ENCODE measurements at regions not wholly inside any gene's neighbourhood (a gene's known extent, or its start where the extent isn't known, plus 50 kb on each side); places are given as distances from the start of the nearest gene placed in this dataset.
A peak's percentile ranks its signal among the peaks of the same experiment; 100 is the strongest.

DNA sequence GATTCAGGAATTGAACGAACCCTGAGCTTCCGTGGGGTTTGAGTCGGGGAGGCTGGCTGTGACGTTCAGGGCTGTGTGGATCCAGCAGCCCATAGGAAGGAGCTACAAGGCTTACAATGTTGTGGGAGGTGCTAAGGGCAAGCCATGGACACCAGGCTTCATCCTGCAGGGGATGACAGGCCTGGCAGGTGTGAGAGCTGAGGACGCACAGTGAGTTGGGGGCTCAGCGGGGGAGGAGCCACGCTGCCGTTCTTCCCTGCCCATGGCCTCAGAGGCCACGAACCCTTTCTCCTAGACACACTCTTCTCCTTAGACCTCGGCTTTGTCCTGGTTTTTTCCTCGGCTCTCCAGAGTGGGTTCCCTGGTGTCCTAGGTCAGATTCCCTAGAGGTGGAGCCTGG, 78.1 kb upstream of the SLC22A11 start:
- WGBS (ENCODE audit: insufficient coverage) = 95% methylated on average over 11 of the region's 11 CpGs
- ChIA-PET CTCF (no interaction called here), POLR2A (no interaction called here)
- ATAC-seq (replicated peaks in 1 of 4) = no peak
- Histone ChIP-seq H3K9me3 (no peaks in the 10 kb centered on the region), H3K4me3 (ENCODE audit: control insufficient read depth in 1 of 2, extremely low read depth in 1 of 2, low read length in 1 of 2) (no peak overlapping the region), H3K27me3 (replicated peaks in 1 of 2; ENCODE audit: control insufficient read depth in 2 of 2, extremely low read depth in 1 of 2, insufficient read depth in 2 of 2, low read length in 1 of 2) (peaks cover 2 to 36% of the 10 kb centered on the region in 2 experiments), H3K36me3 (ENCODE audit: control insufficient read depth in 2 of 2, extremely low read depth in 1 of 2, insufficient read depth in 1 of 2, low read length in 1 of 2) (no peaks in the 10 kb centered on the region), H3K4me1 (ENCODE audit: control insufficient read depth in 1 of 2, extremely low read depth in 1 of 2, insufficient read depth in 2 of 2, low read length in 2 of 2) (no peaks in the 10 kb centered on the region), H3K27ac (ENCODE audit: low read length) (no peak overlapping the region)
- Mint-ChIP-seq H3K4me3 (no peak overlapping the region), H3K27me3 (peaks cover 23 to 33% of the 10 kb centered on the region in 2 donors), H3K4me1 (no peaks in the 10 kb centered on the region), H3K9me3 (no peaks in the 10 kb centered on the region), H3K27ac (no peak overlapping the region), H3K36me3 (no peaks in the 10 kb centered on the region)
- no peak for DNase-seq

DNA sequence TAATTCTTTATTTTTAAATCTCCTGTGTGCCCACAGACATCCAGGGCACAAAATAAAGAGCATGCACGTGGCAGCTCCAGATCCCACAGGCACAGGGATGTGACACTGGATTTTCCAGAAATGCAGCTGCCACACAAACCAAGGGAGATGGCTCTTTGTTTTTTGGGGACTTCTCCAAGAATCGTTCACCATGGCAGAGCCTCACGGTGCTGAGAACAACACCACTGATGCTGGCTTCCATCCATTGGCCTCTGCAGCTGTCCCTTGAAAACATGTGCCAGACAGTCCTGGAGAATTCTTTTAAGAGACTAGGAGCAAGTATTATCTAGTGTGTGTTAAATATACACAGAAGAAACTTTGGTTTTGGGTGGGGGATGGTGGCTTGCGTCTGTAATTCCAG, 73.2 kb upstream of the SLC22A11 start:
- H3K9me3 Mint-ChIP-seq = no peaks in the 10 kb centered on the region
- ATAC-seq (replicated peaks in 1 of 4) (no peak), DNase-seq (no peak)
- Histone ChIP-seq H3K9me3 (no peaks in the 10 kb centered on the region), H3K4me1 (ENCODE audit: control insufficient read depth in 1 of 2, extremely low read depth in 1 of 2, insufficient read depth in 2 of 2, low read length in 2 of 2) (no peaks in the 10 kb centered on the region), H3K4me3 (ENCODE audit: control insufficient read depth in 1 of 2, extremely low read depth in 1 of 2, low read length in 1 of 2) (no peak overlapping the region), H3K27ac (ENCODE audit: low read length) (no peak overlapping the region), H3K27me3 (replicated peaks in 1 of 2; ENCODE audit: control insufficient read depth in 2 of 2, extremely low read depth in 1 of 2, insufficient read depth in 2 of 2, low read length in 1 of 2) (peaks cover under 1 to 44% of the 10 kb centered on the region in 2 experiments), H3K36me3 (ENCODE audit: control insufficient read depth in 2 of 2, extremely low read depth in 1 of 2, insufficient read depth in 1 of 2, low read length in 1 of 2) (no peaks in the 10 kb centered on the region)
- H3K4me1 Mint-ChIP-seq = no peaks in the 10 kb centered on the region
- H3K36me3 Mint-ChIP-seq = no peaks in the 10 kb centered on the region
- no peak overlapping the region for H3K4me3 Mint-ChIP-seq
- H3K27me3 Mint-ChIP-seq = peaks cover 24 to 44% of the 10 kb centered on the region in 2 donors
- ChIA-PET CTCF (interaction anchor here in 1 of 2 donors (0.6 kb wide), 1 partner anchor 61 kb away, joined by 6 read pairs; no protein-coding TSS in a partner anchor), POLR2A (no interaction called here)
- 90% methylated on average over 2 of the region's 4 CpGs for WGBS (ENCODE audit: insufficient coverage)
- no peak overlapping the region for H3K27ac Mint-ChIP-seq

DNA sequence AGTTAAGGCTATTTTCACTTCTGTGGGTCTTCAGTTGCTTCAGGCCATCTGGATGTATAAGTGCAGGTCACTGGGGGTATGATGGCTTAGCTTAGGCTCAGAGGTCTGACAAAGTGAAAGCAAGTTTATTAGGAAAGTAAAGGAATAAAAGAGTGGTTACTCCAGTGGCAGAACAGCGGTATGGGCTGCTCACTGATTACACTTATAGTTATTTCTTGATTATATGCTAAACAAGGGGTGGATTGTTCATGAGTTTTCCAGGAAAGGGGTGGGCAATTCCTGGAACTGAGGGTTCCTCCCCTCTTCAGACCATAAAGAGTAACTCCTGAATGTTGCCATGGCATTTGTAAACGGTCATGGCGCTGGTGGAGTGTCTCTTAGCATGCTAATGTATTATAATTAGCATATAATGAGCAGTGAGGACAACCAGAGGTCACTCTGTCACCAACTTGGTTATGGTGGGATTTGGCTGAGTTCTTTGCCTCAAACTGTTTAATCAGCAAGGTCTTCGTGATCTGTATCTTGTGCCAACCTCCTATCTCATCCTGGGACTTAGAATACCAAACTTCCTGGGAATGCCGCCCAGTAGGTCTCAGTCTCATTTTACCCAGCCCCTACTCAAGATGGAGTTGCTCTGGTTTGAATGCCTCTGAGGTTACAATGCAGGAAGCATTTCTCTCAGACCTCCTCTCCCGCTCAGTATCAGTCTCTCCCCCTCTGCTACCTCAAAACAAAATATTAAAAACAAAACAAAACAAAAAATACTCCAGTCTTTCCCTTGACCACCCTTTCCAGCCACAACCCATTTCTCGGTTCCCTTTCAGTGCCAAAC, 71.3 kb upstream of the SLC22A11 start:
- no peak overlapping the region for H3K27ac ChIP-seq (ENCODE audit: low read length)
- Mint-ChIP-seq H3K4me3 (no peak overlapping the region), H3K4me1 (peaks cover 0 to under 1% (median 0%) of the 10 kb centered on the region in 3 donors), H3K9me3 (no peaks in the 10 kb centered on the region), H3K27ac (no peak overlapping the region), H3K36me3 (no peaks in the 10 kb centered on the region), H3K27me3 (peaks cover 26 to 45% of the 10 kb centered on the region in 2 donors)
- no peaks in the 10 kb centered on the region for H3K4me1 ChIP-seq (ENCODE audit: control insufficient read depth in 1 of 2, extremely low read depth in 1 of 2, insufficient read depth in 2 of 2, low read length in 2 of 2)
- H3K36me3 ChIP-seq (ENCODE audit: control insufficient read depth in 2 of 2, extremely low read depth in 1 of 2, insufficient read depth in 1 of 2, low read length in 1 of 2) = no peaks in the 10 kb centered on the region
- CTCF ChIA-PET = no interaction called here
- ATAC-seq (replicated peaks in 1 of 4) (no peak), DNase-seq (no peak)
- H3K4me3 ChIP-seq (ENCODE audit: control insufficient read depth in 1 of 2, extremely low read depth in 1 of 2, low read length in 1 of 2) = no peak overlapping the region
- H3K27me3 ChIP-seq (replicated peaks in 1 of 2; ENCODE audit: control insufficient read depth in 2 of 2, extremely low read depth in 1 of 2, insufficient read depth in 2 of 2, low read length in 1 of 2) = peaks cover 0 to 43% of the 10 kb centered on the region in 2 experiments
- H3K9me3 ChIP-seq = no peaks in the 10 kb centered on the region
- 79% methylated on average over 3 of the region's 7 CpGs for WGBS (ENCODE audit: insufficient coverage)
- POLR2A ChIA-PET = no interaction called here

DNA sequence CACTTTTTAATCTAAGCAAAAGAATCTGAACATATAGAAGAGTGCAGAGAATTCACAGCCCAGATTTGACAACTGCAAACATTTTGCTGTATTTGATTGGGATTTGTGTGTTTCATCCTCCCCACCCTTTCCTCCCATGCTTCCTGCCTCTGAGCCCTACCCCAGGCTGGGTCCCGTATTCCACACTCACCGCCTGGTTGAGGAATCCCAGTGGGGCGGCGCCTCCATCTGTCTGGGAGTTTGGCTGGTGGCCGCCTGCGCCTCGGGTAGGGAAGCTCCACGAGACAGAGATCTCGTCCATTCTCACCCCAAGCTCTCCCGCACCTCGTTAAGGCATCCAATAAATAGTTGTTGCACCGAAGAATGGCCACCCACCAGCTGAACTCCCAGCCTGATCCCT, 70.7 kb upstream of the SLC22A11 start:
- Mint-ChIP-seq H3K27ac (no peak overlapping the region), H3K36me3 (no peaks in the 10 kb centered on the region), H3K9me3 (no peaks in the 10 kb centered on the region), H3K4me3 (no peak overlapping the region), H3K27me3 (peaks cover 28 to 50% of the 10 kb centered on the region in 2 donors), H3K4me1 (peaks cover 3 to 6% (median 6%) of the 10 kb centered on the region in 3 donors)
- Histone ChIP-seq H3K36me3 (ENCODE audit: control insufficient read depth in 2 of 2, extremely low read depth in 1 of 2, insufficient read depth in 1 of 2, low read length in 1 of 2) (no peaks in the 10 kb centered on the region), H3K27me3 (replicated peaks in 1 of 2; ENCODE audit: control insufficient read depth in 2 of 2, extremely low read depth in 1 of 2, insufficient read depth in 2 of 2, low read length in 1 of 2) (peaks cover 0 to 50% of the 10 kb centered on the region in 2 experiments), H3K9me3 (no peaks in the 10 kb centered on the region), H3K4me1 (ENCODE audit: control insufficient read depth in 1 of 2, extremely low read depth in 1 of 2, insufficient read depth in 2 of 2, low read length in 2 of 2) (peaks cover 0 to 4% of the 10 kb centered on the region in 2 experiments), H3K4me3 (ENCODE audit: control insufficient read depth in 1 of 2, extremely low read depth in 1 of 2, low read length in 1 of 2) (no peak overlapping the region), H3K27ac (ENCODE audit: low read length) (no peak overlapping the region)
- WGBS (ENCODE audit: insufficient coverage) = 89% methylated on average over 12 of the region's 12 CpGs
- DNase-seq = no peak
- ATAC-seq (replicated peaks in 1 of 4) = no peak
- POLR2A ChIA-PET = no interaction called here
- CTCF ChIA-PET = no interaction called here

DNA sequence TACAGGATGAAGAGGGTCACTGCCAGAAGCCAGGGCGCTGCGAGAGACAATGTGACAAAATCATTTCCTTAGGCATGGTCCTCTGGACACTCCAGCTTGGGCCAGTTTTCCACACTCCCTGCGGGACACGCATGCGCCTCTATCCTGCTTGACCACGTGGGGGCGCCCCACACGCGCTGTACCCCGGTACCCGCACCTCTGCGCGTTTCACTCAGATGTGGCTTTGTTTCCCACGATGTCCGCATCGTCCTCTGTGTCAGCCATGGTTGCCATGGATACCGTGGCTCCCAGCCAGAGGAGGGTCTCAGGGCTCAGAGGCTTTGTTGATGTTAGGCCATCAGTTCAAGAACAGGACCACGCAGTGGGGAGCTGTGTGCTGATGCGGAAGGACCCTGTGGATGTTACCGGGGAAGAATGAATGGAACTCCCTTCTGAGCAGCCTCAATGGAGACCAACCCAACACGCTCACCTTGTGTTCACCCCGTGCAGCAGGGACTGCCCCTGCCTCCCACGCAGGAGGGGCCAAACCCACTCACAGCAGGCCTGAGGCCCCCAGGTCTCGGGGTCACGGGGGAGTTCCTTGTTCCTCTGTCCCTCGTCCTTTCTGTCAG, 65.8 kb upstream of the SLC22A11 start:
- no peaks in the 10 kb centered on the region for H3K36me3 ChIP-seq (ENCODE audit: control insufficient read depth in 2 of 2, extremely low read depth in 1 of 2, insufficient read depth in 1 of 2, low read length in 1 of 2)
- Mint-ChIP-seq H3K36me3 (no peaks in the 10 kb centered on the region), H3K4me3 (no peak overlapping the region), H3K9me3 (no peaks in the 10 kb centered on the region), H3K4me1 (peaks cover 11 to 18% (median 14%) of the 10 kb centered on the region in 3 donors), H3K27me3 (peaks cover 36 to 54% of the 10 kb centered on the region in 2 donors), H3K27ac (no peak overlapping the region)
- ATAC-seq (replicated peaks in 1 of 4) (peak in 3 of 4 experiments; percentile 40 to 58 (median 58)), DNase-seq (peak in 30 of 35 experiments; percentile 5 to 54 (median 16))
- WGBS (ENCODE audit: insufficient coverage) = 23% methylated on average over 26 of the region's 26 CpGs
- peaks cover 0 to 12% of the 10 kb centered on the region in 2 experiments for H3K4me1 ChIP-seq (ENCODE audit: control insufficient read depth in 1 of 2, extremely low read depth in 1 of 2, insufficient read depth in 2 of 2, low read length in 2 of 2)
- ChIA-PET CTCF (no interaction called here), POLR2A (no interaction called here)
- H3K4me3 ChIP-seq (ENCODE audit: control insufficient read depth in 1 of 2, extremely low read depth in 1 of 2, low read length in 1 of 2) = no peak overlapping the region
- no peaks in the 10 kb centered on the region for H3K9me3 ChIP-seq
- no peak overlapping the region for H3K27ac ChIP-seq (ENCODE audit: low read length)
- peaks cover 0 to 53% of the 10 kb centered on the region in 2 experiments for H3K27me3 ChIP-seq (replicated peaks in 1 of 2; ENCODE audit: control insufficient read depth in 2 of 2, extremely low read depth in 1 of 2, insufficient read depth in 2 of 2, low read length in 1 of 2)

DNA sequence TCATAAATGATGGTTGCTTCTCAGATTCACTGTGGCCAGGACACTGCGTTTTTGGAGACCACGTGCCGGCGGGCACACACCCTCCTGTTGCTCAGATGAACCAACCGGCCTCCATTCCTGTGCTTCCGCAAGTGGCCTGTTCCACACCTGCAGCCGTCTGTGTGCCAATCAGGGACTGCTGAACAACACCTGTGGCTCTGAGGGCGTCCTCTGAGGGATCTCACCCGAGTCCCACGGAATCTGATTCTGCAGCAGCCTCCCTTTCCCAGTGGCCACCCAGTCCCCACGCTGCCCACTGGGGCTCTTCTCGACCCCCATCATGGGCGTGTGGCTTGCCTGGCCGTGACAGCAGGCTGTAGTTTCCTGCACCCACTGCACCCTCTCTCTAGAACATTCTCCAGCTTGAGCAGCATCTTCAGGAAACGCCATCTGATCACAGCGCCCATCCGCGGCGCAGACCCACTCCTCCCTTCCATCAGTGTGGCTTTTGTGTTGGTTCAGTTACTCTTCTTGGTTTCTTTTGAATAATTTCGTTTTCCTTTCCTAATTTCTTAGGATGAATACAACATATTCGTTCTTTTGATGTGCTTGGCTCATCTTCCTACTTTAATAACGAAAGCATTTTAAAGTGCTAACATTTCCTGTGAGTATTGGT, 65.1 kb upstream of the SLC22A11 start:
- peak overlapping the region in 1 of 3 donors; percentile 55 for H3K4me3 Mint-ChIP-seq
- no peaks in the 10 kb centered on the region for H3K9me3 Mint-ChIP-seq
- Histone ChIP-seq H3K9me3 (no peaks in the 10 kb centered on the region), H3K36me3 (ENCODE audit: control insufficient read depth in 2 of 2, extremely low read depth in 1 of 2, insufficient read depth in 1 of 2, low read length in 1 of 2) (no peaks in the 10 kb centered on the region), H3K27me3 (replicated peaks in 1 of 2; ENCODE audit: control insufficient read depth in 2 of 2, extremely low read depth in 1 of 2, insufficient read depth in 2 of 2, low read length in 1 of 2) (peaks cover 0 to 53% of the 10 kb centered on the region in 2 experiments), H3K27ac (ENCODE audit: low read length) (no peak overlapping the region), H3K4me1 (ENCODE audit: control insufficient read depth in 1 of 2, extremely low read depth in 1 of 2, insufficient read depth in 2 of 2, low read length in 2 of 2) (peaks cover 0 to 12% of the 10 kb centered on the region in 2 experiments), H3K4me3 (ENCODE audit: control insufficient read depth in 1 of 2, extremely low read depth in 1 of 2, low read length in 1 of 2) (no peak overlapping the region)
- DNase-seq (peak in 4 of 35 experiments; percentile 2 to 15 (median 11)), ATAC-seq (replicated peaks in 1 of 4) (peak; percentile 44 to 71 (median 59))
- peaks cover 11 to 18% (median 14%) of the 10 kb centered on the region in 3 donors for H3K4me1 Mint-ChIP-seq
- CTCF ChIA-PET = interaction anchor here in 1 of 2 donors (0.9 kb wide), 1 partner anchor 187 kb away, joined by 4 read pairs; no protein-coding TSS in a partner anchor
- no peaks in the 10 kb centered on the region for H3K36me3 Mint-ChIP-seq
- H3K27me3 Mint-ChIP-seq = peaks cover 34 to 51% of the 10 kb centered on the region in 2 donors
- 44% methylated on average over 11 of the region's 22 CpGs for WGBS (ENCODE audit: insufficient coverage)
- no peak overlapping the region for H3K27ac Mint-ChIP-seq
- POLR2A ChIA-PET = no interaction called here
